HPDE6-E6E7 (cell line): ENCODE measurements at regions not wholly inside any gene's neighbourhood (a gene's known extent, or its start where the extent isn't known, plus 50 kb on each side); places are given as distances from the start of the nearest gene placed in this dataset.
A peak's percentile ranks its signal among the peaks of the same experiment; 100 is the strongest.

ENCODE experiments used
- DNase-seq: peaks from one replicate; pipeline ENCODE4 v3.0.0; 2011; ENCODE audit warnings: missing footprints; ENCODE audit errors: extremely low spot score

- DNase-seq = no peak
These were observed 133.8 kb downstream of the TMEM38B start for GRCh38 chr9:105828171-105828570.

- DNase-seq = no peak
These were observed 134.4 kb downstream of the TMEM38B start for GRCh38 chr9:105828596-105829213.

- no peak for DNase-seq
These were observed 136.1 kb downstream of the TMEM38B start for GRCh38 chr9:105830461-105830860.

DNA sequence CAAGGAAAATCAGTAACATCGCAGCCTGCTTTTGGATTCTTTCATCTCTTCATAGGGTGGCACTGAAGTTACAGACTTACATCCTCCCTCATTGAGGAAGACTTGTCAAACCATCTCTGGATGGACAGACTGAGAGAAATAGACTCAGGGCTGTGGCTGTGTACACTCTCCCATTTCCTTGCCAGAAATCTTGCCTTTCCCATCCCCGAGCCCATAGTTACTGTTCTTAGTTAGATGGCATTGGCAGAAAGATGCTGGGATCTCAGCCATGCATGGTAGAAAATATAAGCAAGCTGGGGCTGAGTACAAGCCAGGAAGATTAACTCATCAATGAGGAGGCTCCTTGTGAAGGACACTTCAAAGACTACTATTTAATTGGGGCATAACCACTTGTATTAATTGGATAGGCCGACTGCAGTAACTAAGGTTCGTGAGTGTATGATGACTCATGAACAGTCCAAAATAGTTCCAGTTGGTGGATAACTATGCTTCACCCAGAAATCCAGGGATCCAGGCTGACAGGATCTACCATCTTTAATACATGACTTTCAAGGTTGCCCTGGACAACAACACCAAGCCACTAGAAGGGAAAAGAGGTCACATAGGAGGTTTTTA lies 137.9 kb downstream of the TMEM38B start:
- DNase-seq = no peak

GRCh38 chr9:105833271-105833975 lies 139.1 kb downstream of the TMEM38B start:
- no peak for DNase-seq

DNA sequence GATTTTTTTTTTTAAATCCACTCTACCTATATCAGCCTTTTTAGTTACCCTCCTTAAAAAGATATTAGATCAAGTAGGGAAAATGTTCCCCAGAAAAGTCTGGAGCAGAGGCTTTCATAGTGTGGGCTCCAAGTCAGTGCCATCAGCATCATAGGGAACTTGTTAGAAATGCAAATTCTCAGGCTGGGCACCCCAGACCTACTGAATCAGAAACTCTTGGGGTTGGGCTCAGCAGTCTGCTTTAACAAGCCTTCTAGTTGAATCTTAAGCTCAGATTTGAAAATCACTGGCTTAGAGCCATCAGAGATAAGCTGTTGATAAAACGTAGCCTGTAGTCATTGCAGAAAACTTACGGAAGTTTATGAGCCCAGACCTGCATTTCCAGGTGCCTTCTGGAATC lies 140.1 kb downstream of the TMEM38B start:
- DNase-seq = no peak

DNA sequence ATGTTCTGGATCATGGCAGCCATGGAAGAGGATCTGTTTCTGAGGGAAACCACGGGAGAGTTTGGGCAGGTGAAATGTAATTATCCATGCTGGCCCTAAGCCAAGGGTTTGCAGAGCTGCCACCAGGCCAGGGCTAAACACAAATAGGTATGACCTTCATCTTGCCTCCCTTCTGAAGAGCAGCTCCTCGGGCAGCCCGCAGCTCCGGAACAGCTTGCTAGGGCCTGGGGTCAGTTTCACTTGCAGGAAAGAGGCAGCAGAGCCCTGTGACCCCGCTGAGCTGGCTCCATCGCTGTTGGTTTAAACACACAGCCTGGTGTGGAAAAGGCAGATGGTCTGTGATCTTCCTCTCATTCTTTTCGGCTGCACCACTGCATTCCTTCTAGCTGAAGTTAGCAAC lies 141.4 kb downstream of the TMEM38B start:
- no peak for DNase-seq

DNA sequence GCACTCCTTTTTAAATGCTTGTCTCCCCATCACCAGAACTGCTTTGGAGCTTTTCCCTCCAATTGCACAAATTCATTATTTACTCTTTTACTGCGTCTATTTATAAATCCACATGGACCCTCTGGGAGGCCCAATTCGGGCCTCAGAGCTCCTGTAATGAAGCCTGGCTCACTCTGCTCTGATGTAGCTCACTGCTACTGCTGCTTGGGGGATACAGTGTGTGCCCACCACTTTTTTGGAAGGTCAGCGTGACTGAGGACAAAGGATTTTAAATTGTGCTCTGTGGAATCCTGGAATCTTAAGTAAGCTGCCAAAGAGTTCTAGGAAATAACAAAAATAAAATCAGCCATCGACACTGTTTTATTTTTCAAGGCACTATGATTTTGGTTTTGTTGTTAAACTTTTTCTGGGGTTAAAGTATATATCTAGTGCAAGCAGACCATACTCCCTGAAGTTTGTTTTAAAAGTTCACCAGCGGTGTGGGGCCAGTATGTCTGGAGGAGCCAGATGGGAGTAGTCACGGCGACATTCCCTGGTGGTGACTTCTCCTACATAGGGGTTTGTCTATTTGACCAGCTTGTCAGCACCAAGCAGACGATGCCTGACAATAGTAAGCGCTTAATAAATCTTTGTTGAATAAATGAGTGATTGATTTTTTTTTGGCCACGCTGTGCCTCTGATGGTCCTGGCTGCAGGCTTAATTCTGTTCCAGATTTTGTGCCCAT lies 142.8 kb downstream of the TMEM38B start:
- DNase-seq = no peak

GRCh38 chr9:105841562-105841961 lies 147.2 kb downstream of the TMEM38B start:
- DNase-seq = no peak

- DNase-seq = peak; percentile 28
These were observed 147.8 kb downstream of the TMEM38B start for GRCh38 chr9:105842023-105842644.

DNA sequence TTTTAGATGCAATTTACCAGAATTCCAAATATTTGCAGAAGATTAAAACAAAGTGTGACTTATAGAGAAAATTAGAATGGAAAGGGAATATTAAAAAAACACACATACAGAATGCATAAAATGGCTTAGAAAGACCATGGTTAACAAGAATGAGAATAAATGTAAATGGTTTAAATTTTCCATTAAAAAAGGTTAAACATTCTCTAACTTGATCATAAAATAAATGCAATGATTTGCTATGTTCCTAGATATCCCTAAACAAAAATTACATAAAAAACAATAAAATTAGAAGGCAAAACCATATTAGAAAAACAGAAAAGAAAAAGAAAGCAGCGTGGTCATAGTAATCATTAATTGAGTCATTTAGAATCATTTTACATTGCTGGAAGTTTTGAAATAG lies 152.5 kb downstream of the TMEM38B start:
- no peak for DNase-seq

DNA sequence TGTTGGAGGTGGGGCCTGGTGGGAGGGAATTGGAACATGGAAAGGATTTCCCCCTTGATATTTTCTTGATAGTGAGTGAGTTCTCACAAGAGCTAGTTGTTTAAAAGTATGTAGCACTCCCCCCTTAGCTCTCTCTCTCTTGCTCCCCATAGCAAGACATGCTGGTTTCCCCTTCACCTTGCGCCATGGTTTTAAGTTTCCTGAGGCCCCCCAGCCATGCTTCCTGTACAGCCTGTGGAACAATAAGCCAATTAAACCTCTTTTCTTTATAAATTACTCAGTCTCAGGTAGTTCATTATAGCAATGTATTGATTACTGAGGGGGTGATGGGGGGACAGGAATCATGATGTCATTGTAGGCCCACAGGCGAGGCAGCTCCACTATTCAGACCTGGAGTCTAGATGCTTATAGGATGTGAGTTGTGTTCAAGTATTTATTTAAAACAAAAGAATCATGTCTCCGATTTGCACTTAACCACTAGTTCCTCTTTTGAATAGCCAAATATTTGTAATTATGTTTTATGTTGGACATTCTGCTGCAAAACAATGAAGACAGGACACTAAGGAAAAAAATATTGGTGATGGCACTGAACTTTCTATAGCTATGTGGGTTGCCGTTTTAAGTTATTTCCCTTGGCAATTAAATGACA lies 156.6 kb downstream of the TMEM38B start:
- no peak for DNase-seq

DNA sequence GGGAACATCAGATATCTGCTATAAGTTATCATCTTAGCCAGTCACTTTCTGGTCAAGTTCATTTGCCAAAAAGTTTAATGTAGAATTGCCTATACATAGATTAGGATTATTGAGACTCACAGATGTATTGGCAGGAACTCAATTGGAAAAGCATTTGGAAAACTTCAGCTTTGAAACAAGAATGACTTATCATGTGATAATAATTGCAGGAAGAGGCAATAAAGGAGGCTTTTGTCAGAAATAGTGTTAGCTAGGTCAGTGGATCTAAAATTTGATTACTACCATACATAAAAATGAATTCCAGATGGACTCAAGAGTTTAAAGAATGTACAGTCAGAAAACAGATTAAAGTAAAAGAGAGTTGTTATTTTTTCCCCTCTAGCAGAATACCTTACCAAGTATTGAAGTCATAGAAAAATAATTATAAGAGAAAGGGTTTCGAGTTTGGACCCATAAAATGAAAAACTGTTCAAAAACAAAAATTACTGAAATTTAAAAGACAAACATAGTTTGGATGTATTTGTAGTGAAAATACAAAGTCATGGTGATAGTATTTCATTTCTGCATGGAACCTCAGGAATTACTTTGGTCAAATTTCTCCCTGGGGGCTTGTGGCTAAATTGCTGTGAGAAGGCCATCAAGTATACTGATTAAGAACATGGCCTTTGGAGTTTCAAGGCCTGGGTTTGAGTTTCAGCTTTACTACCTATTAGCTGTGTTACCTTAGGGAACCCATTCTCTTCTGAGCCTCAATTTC lies 159.9 kb downstream of the TMEM38B start:
- no peak for DNase-seq

DNA sequence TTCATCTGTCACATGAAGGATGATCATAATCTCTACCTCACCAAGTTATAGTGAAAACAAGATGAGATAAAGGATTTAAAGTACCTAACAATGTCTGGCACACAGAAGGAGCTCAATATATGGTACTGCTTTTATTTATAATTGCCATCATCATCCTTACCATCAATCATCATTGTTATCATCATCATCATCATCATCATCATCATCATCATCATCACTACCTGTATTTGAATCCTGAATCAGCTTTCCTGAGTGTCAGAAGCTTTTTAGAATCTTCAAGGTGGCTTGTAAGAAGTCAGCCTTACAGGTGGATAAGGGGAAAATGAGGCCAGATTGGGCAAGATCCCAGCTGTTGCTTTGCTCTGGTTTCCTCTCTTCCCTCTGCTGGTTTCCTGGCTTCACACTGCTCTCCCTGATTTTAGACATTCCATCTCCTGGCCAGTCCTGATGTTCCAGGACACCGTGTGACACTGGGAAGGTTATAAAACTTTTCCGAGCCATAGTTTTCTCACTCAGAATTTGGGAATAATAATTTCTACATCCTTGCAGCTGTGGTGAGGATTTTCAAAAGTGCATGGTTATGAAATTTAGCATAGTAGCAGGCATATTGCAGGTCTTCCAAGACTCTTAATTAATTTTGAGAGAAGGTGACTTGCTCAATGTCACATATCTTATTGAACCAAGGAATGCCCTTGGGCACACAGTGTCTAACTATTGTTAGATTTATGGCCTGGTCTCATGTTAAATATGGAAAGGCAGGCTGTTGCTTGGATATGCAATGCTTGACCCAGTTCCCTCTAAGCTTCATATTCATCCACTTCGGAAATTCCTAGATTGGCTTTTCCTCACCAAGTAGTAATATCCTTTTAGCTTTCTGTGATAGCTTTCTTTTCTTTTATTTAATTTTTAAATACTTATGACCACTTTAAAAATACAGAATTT lies 160.7 kb downstream of the TMEM38B start:
- no peak for DNase-seq

DNA sequence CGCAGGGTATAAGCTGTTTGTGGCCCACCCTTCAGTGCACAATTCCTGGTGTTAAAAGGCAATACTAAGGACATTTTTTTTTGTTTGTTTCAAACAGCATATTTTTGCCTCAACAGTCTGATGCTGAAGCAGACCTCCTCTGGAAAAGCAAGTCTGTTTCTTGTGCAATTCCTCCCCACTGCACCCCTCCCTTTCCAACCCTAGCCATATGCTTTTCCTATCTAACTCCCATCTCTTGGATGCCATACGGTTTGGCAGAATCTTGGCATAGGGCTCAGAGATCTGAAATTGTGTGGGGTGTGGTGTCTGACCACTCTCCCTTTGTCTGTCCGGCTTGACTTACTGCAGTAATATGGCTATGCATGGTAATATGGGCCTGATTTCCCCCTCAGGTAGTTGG lies 161.6 kb downstream of the TMEM38B start:
- DNase-seq = no peak

- DNase-seq = no peak
These were observed 163.8 kb downstream of the TMEM38B start for GRCh38 chr9:105858006-105858690.

GRCh38 chr9:105858877-105859276 lies 164.5 kb downstream of the TMEM38B start:
- no peak for DNase-seq

- DNase-seq = no peak
These were observed 165.2 kb downstream of the TMEM38B start for GRCh38 chr9:105859428-105860091.

DNA sequence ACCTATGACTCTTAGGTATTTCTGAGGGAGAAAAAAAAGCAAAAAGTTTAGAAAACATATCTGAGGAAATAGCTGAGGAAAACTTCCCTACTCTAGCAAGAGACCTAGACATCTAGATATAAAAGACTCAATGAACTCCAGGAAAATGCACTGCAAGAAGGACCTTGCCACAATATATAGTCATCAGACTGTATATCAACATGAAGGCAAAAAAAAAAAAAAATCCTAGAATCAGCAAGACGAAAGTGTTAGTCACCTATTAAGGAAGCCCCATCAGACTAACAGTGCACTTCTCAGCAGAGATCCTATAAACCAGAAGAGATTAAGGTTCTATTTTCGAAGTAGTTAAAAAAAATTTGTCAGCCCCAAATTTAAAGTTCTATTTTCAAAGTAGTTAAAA lies 166.2 kb downstream of the TMEM38B start:
- no peak for DNase-seq
